KMS-11 (cell line): ENCODE measurements at regions not wholly inside any gene's neighbourhood (a gene's known extent, or its start where the extent isn't known, plus 50 kb on each side); places are given as distances from the start of the nearest gene placed in this dataset.

Experiments used
- H2AFZ ChIP-seq: fragments of 200-600 bp; sonication (generic); 2 replicates; pipeline ENCODE4 v1.6.1; 2016; ENCODE audit warnings: antibody characterized with exemption, mixed run types, low read depth
- H3K27ac ChIP-seq: fragments of 200-600 bp; sonication (generic); 2 replicates; pipeline ENCODE4 v1.6.1; 2016; ENCODE audit warnings: mild to moderate bottlenecking, mixed run types
- H3K27me3 ChIP-seq: fragments of 200-600 bp; sonication (generic); 2 replicates; pipeline ENCODE4 v1.6.1; 2017; ENCODE audit warnings: mild to moderate bottlenecking, low read depth, mixed run types, moderate library complexity; ENCODE audit not compliant: insufficient read depth
- H3K36me3 ChIP-seq: fragments of 200-600 bp; sonication (generic); 2 replicates; pipeline ENCODE4 v1.6.1; 2017; ENCODE audit warnings: mild to moderate bottlenecking, mixed run types; ENCODE audit not compliant: insufficient read depth
- H3K4me1 ChIP-seq: fragments of 200-600 bp; sonication (generic); 2 replicates; pipeline ENCODE4 v1.6.1; 2016; ENCODE audit warnings: mild to moderate bottlenecking, low read depth, mixed run types; ENCODE audit not compliant: poor library complexity, severe bottlenecking
- H3K4me2 ChIP-seq: fragments of 200-600 bp; sonication (generic); 2 replicates; pipeline ENCODE4 v1.7.0; 2016; ENCODE audit warnings: mild to moderate bottlenecking, mixed run types
- H3K4me3 ChIP-seq: fragments of 200-600 bp; sonication (generic); IDR thresholded peaks from 2 replicates; pipeline ENCODE4 v1.6.1; 2017; ENCODE audit warnings: low read depth, low read length, mixed read lengths; ENCODE audit not compliant: insufficient read depth
- H3K79me2 ChIP-seq: fragments of 200-600 bp; sonication (generic); 2 replicates; pipeline ENCODE4 v1.6.1; 2016; ENCODE audit warnings: low read depth, mixed run types; ENCODE audit not compliant: insufficient read depth
- H3K9ac ChIP-seq: fragments of 200-600 bp; sonication (generic); 2 replicates; pipeline ENCODE4 v1.6.1; 2016; ENCODE audit warnings: mild to moderate bottlenecking, mixed run types
- H4K20me1 ChIP-seq: fragments of 200-600 bp; sonication (generic); 2 replicates; pipeline ENCODE4 v1.6.1; 2016; ENCODE audit warnings: mild to moderate bottlenecking, mixed run types; ENCODE audit not compliant: insufficient read depth
- CTCF ChIP-seq: fragments of 200-600 bp; sonication (generic); conservative IDR thresholded peaks from 2 replicates; pipeline ENCODE4 v1.6.1; 2017; ENCODE audit warnings: low read depth, mild to moderate bottlenecking, antibody characterized with exemption, low read length, moderate library complexity, mixed read lengths

- TF ChIP-seq CTCF, result no peak
- Histone ChIP-seq H3K4me2 (no peak overlapping the region), H3K27me3 (no peaks in the 10 kb centered on the region), H3K36me3 (no peaks in the 10 kb centered on the region), H3K79me2 (no peaks in the 10 kb centered on the region), H3K4me1 (no peaks in the 10 kb centered on the region), H2AFZ (no peak overlapping the region), H3K9ac (no peak overlapping the region), H3K4me3 (no peak overlapping the region), H4K20me1 (no peaks in the 10 kb centered on the region), H3K27ac (no peak overlapping the region)
These were observed 152.3 kb downstream of the EDN1 start for GRCh38 chr6:12442455-12442854.

- Histone ChIP-seq H3K79me2 (no peaks in the 10 kb centered on the region), H2AFZ (no peak overlapping the region), H3K4me1 (no peaks in the 10 kb centered on the region), H3K36me3 (no peaks in the 10 kb centered on the region), H3K27ac (no peak overlapping the region), H3K4me3 (no peak overlapping the region), H3K27me3 (no peaks in the 10 kb centered on the region), H3K4me2 (no peak overlapping the region), H4K20me1 (no peaks in the 10 kb centered on the region), H3K9ac (no peak overlapping the region)
- no peak for TF ChIP-seq CTCF
These were observed 156.2 kb downstream of the EDN1 start for GRCh38 chr6:12446394-12446793.

- H3K36me3 ChIP-seq, result no peaks in the 10 kb centered on the region
- no peak overlapping the region for H3K4me2 ChIP-seq
- H3K27ac ChIP-seq, result no peak overlapping the region
- no peaks in the 10 kb centered on the region for H3K79me2 ChIP-seq
- no peaks in the 10 kb centered on the region for H3K4me1 ChIP-seq
- no peak for TF ChIP-seq CTCF
- no peak overlapping the region for H3K9ac ChIP-seq
- no peaks in the 10 kb centered on the region for H4K20me1 ChIP-seq
- no peak overlapping the region for H2AFZ ChIP-seq
- H3K4me3 ChIP-seq, result no peak overlapping the region
- no peaks in the 10 kb centered on the region for H3K27me3 ChIP-seq
These were observed 159.3 kb downstream of the EDN1 start for GRCh38 chr6:12449447-12449846.

- Histone ChIP-seq H3K36me3 (no peaks in the 10 kb centered on the region), H3K4me3 (no peak overlapping the region), H3K4me2 (no peak overlapping the region), H4K20me1 (no peaks in the 10 kb centered on the region), H3K4me1 (no peaks in the 10 kb centered on the region), H2AFZ (no peak overlapping the region), H3K79me2 (no peaks in the 10 kb centered on the region), H3K27ac (no peak overlapping the region), H3K9ac (no peak overlapping the region), H3K27me3 (no peaks in the 10 kb centered on the region)
- no peak for TF ChIP-seq CTCF
These were observed 160.3 kb downstream of the EDN1 start for GRCh38 chr6:12450467-12450866.

GRCh38 chr6:12456343-12456742 is 166.2 kb downstream of the EDN1 start:
- Histone ChIP-seq H3K27me3 (no peaks in the 10 kb centered on the region), H4K20me1 (no peaks in the 10 kb centered on the region), H3K27ac (no peak overlapping the region), H3K79me2 (no peaks in the 10 kb centered on the region), H3K4me1 (no peaks in the 10 kb centered on the region), H3K36me3 (no peaks in the 10 kb centered on the region), H3K4me3 (no peak overlapping the region), H3K4me2 (no peak overlapping the region), H3K9ac (no peak overlapping the region), H2AFZ (no peak overlapping the region)
- no peak for TF ChIP-seq CTCF
